HFFc6 (cell line): ENCODE measurements at regions not wholly inside any gene's neighbourhood (a gene's known extent, or its start where the extent isn't known, plus 50 kb on each side); places are given as distances from the start of the nearest gene placed in this dataset.
"Not testable (repeated sequence)": the region's sequence is repeated elsewhere in the genome, so short reads cannot be mapped to it uniquely, and the experiment has no call there.

Source experiments
- DNase-seq: peaks from one replicate; pipeline ENCODE4 v3.0.0-alpha.2; 2018
- H3K27ac Mint-ChIP-seq: 2 replicates; pipeline ENCODE4 v1.8.0; 2020; ENCODE audit warnings: mild to moderate bottlenecking, mixed read lengths
- H3K27me3 Mint-ChIP-seq: 2 replicates; pipeline ENCODE4 v1.8.0; 2021; ENCODE audit warnings: mild to moderate bottlenecking, moderate library complexity, mixed read lengths; ENCODE audit not compliant: insufficient read depth
- H3K36me3 Mint-ChIP-seq: 2 replicates; pipeline ENCODE4 v1.8.0; 2021; ENCODE audit warnings: low read depth, mixed read lengths
- H3K4me1 Mint-ChIP-seq: 2 replicates; pipeline ENCODE4 v1.8.0; 2020; ENCODE audit warnings: low read depth, mixed read lengths
- H3K4me3 Mint-ChIP-seq: 2 replicates; pipeline ENCODE4 v1.8.0; 2020; ENCODE audit warnings: mild to moderate bottlenecking, moderate library complexity, mixed read lengths
- H3K9me3 Mint-ChIP-seq: 2 replicates; pipeline ENCODE4 v1.8.0; 2020; ENCODE audit warnings: mild to moderate bottlenecking, mixed read lengths
- CTCF ChIP-seq: fragments of 200-600 bp; sonication (generic); IDR thresholded peaks from 2 replicates; pipeline ENCODE4 v1.5.0; 2021; ENCODE audit warnings: antibody characterized with exemption, mild to moderate bottlenecking

GRCh38 chrX:47749185-47749967, 87.3 kb upstream of the ZNF81 start:
- Mint-ChIP-seq H3K27me3 (peaks cover 17% of the 10 kb centered on the region), H3K9me3 (no peaks in the 10 kb centered on the region), H3K4me3 (no peak overlapping the region), H3K36me3 (no peaks in the 10 kb centered on the region), H3K4me1 (no peaks in the 10 kb centered on the region), H3K27ac (no peak overlapping the region)
- TF ChIP-seq CTCF, result no peak
- no peak for DNase-seq

GRCh38 chrX:47748576-47748975, 88.1 kb upstream of the ZNF81 start:
- no peaks in the 10 kb centered on the region for H3K9me3 Mint-ChIP-seq
- H3K4me1 Mint-ChIP-seq, result no peaks in the 10 kb centered on the region
- no peak overlapping the region for H3K4me3 Mint-ChIP-seq
- no peak overlapping the region for H3K27ac Mint-ChIP-seq
- DNase-seq, result no peak
- TF ChIP-seq CTCF, result no peak
- no peaks in the 10 kb centered on the region for H3K36me3 Mint-ChIP-seq
- H3K27me3 Mint-ChIP-seq, result peaks cover 17% of the 10 kb centered on the region

GRCh38 chrX:47746446-47746845, 87.5 kb upstream of the UXT start:
- TF ChIP-seq CTCF, result no peak
- no peak for DNase-seq
- Mint-ChIP-seq H3K27me3 (peaks cover 13% of the 10 kb centered on the region), H3K36me3 (no peaks in the 10 kb centered on the region), H3K4me3 (no peak overlapping the region), H3K27ac (no peak overlapping the region), H3K9me3 (no peaks in the 10 kb centered on the region), H3K4me1 (no peaks in the 10 kb centered on the region)

DNA sequence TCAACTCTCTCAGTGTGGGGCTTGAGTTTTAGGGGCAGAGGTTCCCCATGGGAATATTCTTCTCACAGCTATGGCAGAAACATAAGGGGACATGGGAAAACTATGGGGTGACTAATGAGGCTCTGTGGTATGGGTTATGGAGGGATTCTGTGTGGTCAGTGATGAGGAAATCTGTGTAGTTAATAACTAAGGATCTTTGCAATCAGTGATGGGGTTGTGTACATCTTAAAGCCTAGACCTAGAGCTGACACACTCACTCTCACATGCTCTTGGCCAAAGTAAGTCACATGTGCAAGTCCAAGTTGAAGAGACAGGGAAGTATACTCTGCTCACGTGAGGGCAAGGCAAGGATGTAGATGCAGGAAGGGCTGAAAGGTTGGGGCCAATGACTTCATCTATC, 86.4 kb upstream of the UXT start:
- Mint-ChIP-seq H3K27me3 (peaks cover 13% of the 10 kb centered on the region), H3K4me3 (no peak overlapping the region), H3K36me3 (no peaks in the 10 kb centered on the region), H3K27ac (no peak overlapping the region), H3K4me1 (no peaks in the 10 kb centered on the region), H3K9me3 (no peaks in the 10 kb centered on the region)
- no peak for TF ChIP-seq CTCF
- DNase-seq, result no peak

- Mint-ChIP-seq H3K27me3 (peaks cover 2% of the 10 kb centered on the region), H3K9me3 (no peaks in the 10 kb centered on the region), H3K27ac (no peak overlapping the region), H3K4me1 (no peaks in the 10 kb centered on the region), H3K4me3 (no peak overlapping the region), H3K36me3 (no peaks in the 10 kb centered on the region)
- peak; percentile 4 for DNase-seq
- TF ChIP-seq CTCF, result no peak
Observed at GRCh38 chrX:47743504-47743903, 84.5 kb upstream of the UXT start.

- H3K4me1 Mint-ChIP-seq, H3K27me3 Mint-ChIP-seq, DNase-seq, H3K9me3 Mint-ChIP-seq, H3K36me3 Mint-ChIP-seq, H3K27ac Mint-ChIP-seq, H3K4me3 Mint-ChIP-seq: not testable (repeated sequence)
Observed at GRCh38 chrX:47738870-47739269, 79.9 kb upstream of the UXT start.
